ENCODE measurements at regions not wholly inside any gene's neighbourhood (a gene's known extent, or its start where the extent isn't known, plus 50 kb on each side); places are given as distances from the start of the nearest gene placed in this dataset.

DNA sequence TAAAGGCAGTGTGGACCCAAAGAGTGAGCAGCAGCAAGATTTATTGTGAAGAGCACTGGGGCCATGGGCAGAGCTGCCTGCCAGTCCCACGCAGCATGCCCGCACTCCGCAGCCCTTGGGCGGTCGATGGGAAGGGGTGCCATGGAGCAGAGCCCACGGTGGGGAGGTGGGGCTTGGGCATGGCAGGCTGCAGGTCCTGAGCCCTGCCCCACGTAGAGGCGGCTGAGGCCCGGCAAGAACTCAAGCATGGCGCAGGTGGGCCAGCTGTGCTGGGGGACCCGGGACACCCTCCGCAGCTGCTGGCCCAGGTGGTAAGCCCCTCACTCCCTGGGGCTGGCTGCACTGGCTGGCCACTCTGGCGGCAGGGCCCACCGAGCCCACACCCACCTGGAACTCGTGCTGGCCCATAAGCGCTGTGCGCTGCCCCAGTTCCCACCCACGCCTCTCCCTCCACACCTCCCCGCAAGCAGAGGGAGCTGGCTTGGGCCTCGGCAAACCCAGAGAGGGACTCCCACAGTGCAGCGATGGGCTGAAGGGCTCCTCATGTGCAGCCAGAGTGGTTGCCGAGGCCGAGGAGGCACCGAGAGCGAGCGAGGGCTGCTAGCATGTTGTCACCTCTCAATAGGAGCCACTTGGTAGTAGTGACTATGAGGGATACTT lies 1218.8 kb upstream of the EPHA6 start:
- Histone ChIP-seq H3K9me3 (ENCODE audit: low read depth) (no peaks in the 10 kb centered on the region), H3K9me2 (replicated peaks; ENCODE audit: insufficient read depth) (no peaks in the 10 kb centered on the region), H3K4me1 (ENCODE audit: insufficient read depth) (no peaks in the 10 kb centered on the region), H3K4me3 (no peak overlapping the region), H3K4me2 (no peak overlapping the region), H3K36me3 (replicated peaks; ENCODE audit: insufficient read depth, low read depth) (no peaks in the 10 kb centered on the region), H3K27ac (no peak overlapping the region), H3K79me2 (no peaks in the 10 kb centered on the region), H3K27me3 (no peaks in the 10 kb centered on the region), H4K20me1 (ENCODE audit: insufficient read depth, poor library complexity, severe bottlenecking) (no peaks in the 10 kb centered on the region), H2AFZ (no peak overlapping the region)
- 85% methylated on average over 14 of the region's 26 CpGs for WGBS (ENCODE audit: low lambda C conversion rate, missing lambda C conversion rate)
- DNase-seq (ENCODE audit: low spot score) = no peak
- TF ChIP-seq EZH2 (IDR thresholded peaks at IDR 0.05; ENCODE audit: borderline replicate concordance) = no peak
- no peak for TF ChIP-seq EZH2phosphoT487 (IDR thresholded peaks at IDR 0.05; ENCODE audit: low read depth, severe bottlenecking, unreplicated experiment)
- TF ChIP-seq, protein P1, sequence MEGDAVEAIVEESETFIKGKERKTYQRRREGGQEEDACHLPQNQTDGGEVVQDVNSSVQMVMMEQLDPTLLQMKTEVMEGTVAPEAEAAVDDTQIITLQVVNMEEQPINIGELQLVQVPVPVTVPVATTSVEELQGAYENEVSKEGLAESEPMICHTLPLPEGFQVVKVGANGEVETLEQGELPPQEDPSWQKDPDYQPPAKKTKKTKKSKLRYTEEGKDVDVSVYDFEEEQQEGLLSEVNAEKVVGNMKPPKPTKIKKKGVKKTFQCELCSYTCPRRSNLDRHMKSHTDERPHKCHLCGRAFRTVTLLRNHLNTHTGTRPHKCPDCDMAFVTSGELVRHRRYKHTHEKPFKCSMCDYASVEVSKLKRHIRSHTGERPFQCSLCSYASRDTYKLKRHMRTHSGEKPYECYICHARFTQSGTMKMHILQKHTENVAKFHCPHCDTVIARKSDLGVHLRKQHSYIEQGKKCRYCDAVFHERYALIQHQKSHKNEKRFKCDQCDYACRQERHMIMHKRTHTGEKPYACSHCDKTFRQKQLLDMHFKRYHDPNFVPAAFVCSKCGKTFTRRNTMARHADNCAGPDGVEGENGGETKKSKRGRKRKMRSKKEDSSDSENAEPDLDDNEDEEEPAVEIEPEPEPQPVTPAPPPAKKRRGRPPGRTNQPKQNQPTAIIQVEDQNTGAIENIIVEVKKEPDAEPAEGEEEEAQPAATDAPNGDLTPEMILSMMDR (IDR thresholded peaks at IDR 0.05; ENCODE audit: poor library complexity) = no peak

DNA sequence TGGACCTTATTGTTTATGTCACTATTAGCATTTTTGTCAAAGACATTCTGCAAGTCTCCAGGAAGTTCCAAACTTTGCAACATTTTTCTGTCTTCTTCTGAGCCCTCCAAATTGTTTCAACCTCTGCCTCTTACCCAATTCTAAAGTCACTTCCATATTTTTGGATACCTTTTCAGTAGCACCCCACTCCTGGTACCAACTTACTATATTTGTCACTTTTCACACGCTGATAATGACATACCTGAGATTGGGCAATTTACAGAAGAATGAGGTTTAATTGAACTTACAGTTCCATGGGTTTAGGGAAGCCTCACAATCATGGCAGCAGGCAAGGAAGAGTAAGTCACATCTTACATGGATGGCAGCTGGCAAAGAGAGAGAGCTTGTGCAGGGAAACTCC lies 1206.5 kb upstream of the EPHA6 start:
- WGBS (ENCODE audit: low lambda C conversion rate, missing lambda C conversion rate) = 95% methylated on average over 1 of the region's 1 CpG
- no peak for DNase-seq (ENCODE audit: low spot score)
- Histone ChIP-seq H4K20me1 (ENCODE audit: insufficient read depth, poor library complexity, severe bottlenecking) (no peaks in the 10 kb centered on the region), H3K4me1 (ENCODE audit: insufficient read depth) (no peaks in the 10 kb centered on the region), H3K4me2 (no peak overlapping the region), H3K79me2 (no peaks in the 10 kb centered on the region), H3K9me3 (ENCODE audit: low read depth) (no peaks in the 10 kb centered on the region), H3K4me3 (no peak overlapping the region), H3K36me3 (replicated peaks; ENCODE audit: insufficient read depth, low read depth) (no peaks in the 10 kb centered on the region), H3K9me2 (replicated peaks; ENCODE audit: insufficient read depth) (no peaks in the 10 kb centered on the region), H3K27ac (no peak overlapping the region), H3K27me3 (no peaks in the 10 kb centered on the region), H2AFZ (no peak overlapping the region)
- TF ChIP-seq EZH2phosphoT487 (IDR thresholded peaks at IDR 0.05; ENCODE audit: low read depth, severe bottlenecking, unreplicated experiment) (no peak), EZH2 (IDR thresholded peaks at IDR 0.05; ENCODE audit: borderline replicate concordance) (no peak)
- TF ChIP-seq, protein P1 (IDR thresholded peaks at IDR 0.05; ENCODE audit: poor library complexity) = no peak

DNA sequence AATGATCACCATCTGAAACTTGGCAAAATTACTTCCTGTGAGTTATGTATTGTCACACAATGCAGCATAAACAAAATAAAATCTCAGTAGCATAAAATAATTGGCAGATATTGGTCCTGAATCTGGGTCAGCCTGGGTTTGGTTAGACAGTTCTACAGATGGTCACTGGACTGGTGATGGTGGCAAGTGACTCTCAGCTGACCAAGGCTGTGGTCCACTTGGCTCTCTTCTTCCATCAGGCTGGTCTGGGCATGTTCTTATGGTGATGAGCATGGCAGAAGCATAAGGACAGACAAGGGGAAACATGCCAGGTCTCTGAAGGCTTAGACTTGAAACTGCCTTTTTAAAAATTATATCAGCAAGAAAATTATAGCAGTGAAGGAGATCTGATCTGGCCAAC lies 1205.0 kb upstream of the EPHA6 start:
- H3K4me3 ChIP-seq = no peak overlapping the region
- H4K20me1 ChIP-seq (ENCODE audit: insufficient read depth, poor library complexity, severe bottlenecking) = no peaks in the 10 kb centered on the region
- no peaks in the 10 kb centered on the region for H3K4me1 ChIP-seq (ENCODE audit: insufficient read depth)
- no peaks in the 10 kb centered on the region for H3K79me2 ChIP-seq
- H3K27me3 ChIP-seq = no peaks in the 10 kb centered on the region
- H3K27ac ChIP-seq = no peak overlapping the region
- H3K9me3 ChIP-seq (ENCODE audit: low read depth) = no peaks in the 10 kb centered on the region
- no peak for DNase-seq (ENCODE audit: low spot score)
- H3K9me2 ChIP-seq (replicated peaks; ENCODE audit: insufficient read depth) = no peaks in the 10 kb centered on the region
- H3K36me3 ChIP-seq (replicated peaks; ENCODE audit: insufficient read depth, low read depth) = no peaks in the 10 kb centered on the region
- no peak overlapping the region for H2AFZ ChIP-seq
- no peak overlapping the region for H3K4me2 ChIP-seq
- TF ChIP-seq EZH2 (IDR thresholded peaks at IDR 0.05; ENCODE audit: borderline replicate concordance) (no peak), EZH2phosphoT487 (IDR thresholded peaks at IDR 0.05; ENCODE audit: low read depth, severe bottlenecking, unreplicated experiment) (no peak)
- TF ChIP-seq, protein P1 (IDR thresholded peaks at IDR 0.05; ENCODE audit: poor library complexity) = no peak

DNA sequence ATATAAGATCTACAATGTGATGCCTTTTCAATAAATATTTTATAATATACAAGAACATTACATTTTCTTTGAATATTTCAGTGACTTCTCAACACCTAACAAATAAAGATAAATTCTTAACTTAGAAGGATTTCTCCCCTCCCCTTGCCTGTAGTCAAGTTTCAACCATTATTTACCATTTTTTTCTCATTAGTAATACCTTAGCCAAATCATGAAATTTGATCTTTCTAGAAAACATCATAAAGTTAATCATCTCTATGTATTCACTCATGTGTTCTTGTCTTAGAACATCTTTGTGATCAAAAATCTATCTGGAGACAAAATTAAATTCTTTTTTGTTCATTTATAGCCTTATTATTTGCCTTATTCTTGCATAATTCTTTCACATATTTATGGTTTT lies 1201.8 kb upstream of the EPHA6 start:
- H3K36me3 ChIP-seq (replicated peaks; ENCODE audit: insufficient read depth, low read depth) = no peaks in the 10 kb centered on the region
- no peaks in the 10 kb centered on the region for H3K9me2 ChIP-seq (replicated peaks; ENCODE audit: insufficient read depth)
- no peak for DNase-seq (ENCODE audit: low spot score)
- no peaks in the 10 kb centered on the region for H3K9me3 ChIP-seq (ENCODE audit: low read depth)
- H3K79me2 ChIP-seq = no peaks in the 10 kb centered on the region
- no peaks in the 10 kb centered on the region for H3K4me1 ChIP-seq (ENCODE audit: insufficient read depth)
- H3K27me3 ChIP-seq = no peaks in the 10 kb centered on the region
- no peak overlapping the region for H3K27ac ChIP-seq
- no peak overlapping the region for H3K4me2 ChIP-seq
- TF ChIP-seq EZH2 (IDR thresholded peaks at IDR 0.05; ENCODE audit: borderline replicate concordance) (no peak), EZH2phosphoT487 (IDR thresholded peaks at IDR 0.05; ENCODE audit: low read depth, severe bottlenecking, unreplicated experiment) (no peak)
- TF ChIP-seq, protein P1 (IDR thresholded peaks at IDR 0.05; ENCODE audit: poor library complexity) = no peak
- no peak overlapping the region for H3K4me3 ChIP-seq
- no peaks in the 10 kb centered on the region for H4K20me1 ChIP-seq (ENCODE audit: insufficient read depth, poor library complexity, severe bottlenecking)
- H2AFZ ChIP-seq = no peak overlapping the region
